CD4-positive, alpha-beta T cell treated with Interleukin-15 for 1 hour (primary cell): ENCODE measurements at regions not wholly inside any gene's neighbourhood (a gene's known extent, or its start where the extent isn't known, plus 50 kb on each side); places are given as distances from the start of the nearest gene placed in this dataset.
"Not testable (repeated sequence)": the region's sequence is repeated elsewhere in the genome, so short reads cannot be mapped to it uniquely, and the experiment has no call there.

Experiments
- DNase-seq: peaks from one replicate; pipeline ENCODE4 v3.0.0-alpha.2; 2020

GRCh38 chr3:153567556-153567955 is 405.5 kb downstream of the RAP2B start:
- DNase-seq: no peak

- DNase-seq: not testable (repeated sequence)
Observed at GRCh38 chr3:153570481-153570880, 408.5 kb downstream of the RAP2B start.

GRCh38 chr3:153572165-153572564 is 410.1 kb downstream of the RAP2B start:
- DNase-seq: no peak

- no peak for DNase-seq
Observed at GRCh38 chr3:153572654-153573053, 410.6 kb downstream of the RAP2B start.

DNA sequence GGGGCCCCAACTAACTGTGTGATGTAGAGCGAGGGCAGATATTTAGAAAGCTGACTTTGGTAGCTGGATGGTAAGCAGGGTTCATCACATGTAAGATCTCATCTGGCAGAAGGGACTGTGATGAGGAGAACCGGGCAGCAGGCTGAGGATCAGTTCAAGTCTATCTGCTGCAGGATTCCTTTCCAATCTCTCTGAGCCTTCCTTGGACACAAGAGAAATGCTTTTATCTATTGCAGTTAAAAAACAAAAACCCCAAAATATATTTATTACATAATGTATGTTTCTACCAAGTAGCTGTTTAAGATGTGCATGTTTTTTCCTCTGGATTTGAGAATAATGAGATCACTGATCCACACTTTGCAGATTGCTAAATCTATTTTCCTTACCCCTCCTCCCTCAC is 411.5 kb downstream of the RAP2B start:
- DNase-seq: no peak

GRCh38 chr3:153574445-153574844 is 412.4 kb downstream of the RAP2B start:
- no peak for DNase-seq

GRCh38 chr3:153577059-153577736 is 415.2 kb downstream of the RAP2B start:
- no peak for DNase-seq

DNA sequence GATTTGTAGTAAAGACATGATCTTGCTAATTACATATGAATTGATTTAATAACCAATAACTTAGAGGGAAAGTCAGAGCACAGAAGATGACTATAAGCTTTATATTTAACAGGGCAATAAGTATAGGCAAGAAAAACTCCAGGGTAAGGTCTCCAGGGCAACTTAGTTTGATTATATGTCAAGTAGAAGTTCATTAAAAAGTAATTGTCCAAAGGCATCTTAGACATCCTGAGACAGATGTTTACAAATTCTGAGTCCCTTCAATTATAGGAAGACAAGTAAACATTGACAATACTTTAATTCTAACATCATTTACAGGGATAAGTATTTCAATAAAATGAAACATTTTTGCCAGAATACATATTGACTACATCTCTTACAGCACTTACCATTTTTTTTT is 416.0 kb downstream of the RAP2B start:
- no peak for DNase-seq

- DNase-seq: no peak
Observed at GRCh38 chr3:153590051-153590450, 428.0 kb downstream of the RAP2B start.

DNA sequence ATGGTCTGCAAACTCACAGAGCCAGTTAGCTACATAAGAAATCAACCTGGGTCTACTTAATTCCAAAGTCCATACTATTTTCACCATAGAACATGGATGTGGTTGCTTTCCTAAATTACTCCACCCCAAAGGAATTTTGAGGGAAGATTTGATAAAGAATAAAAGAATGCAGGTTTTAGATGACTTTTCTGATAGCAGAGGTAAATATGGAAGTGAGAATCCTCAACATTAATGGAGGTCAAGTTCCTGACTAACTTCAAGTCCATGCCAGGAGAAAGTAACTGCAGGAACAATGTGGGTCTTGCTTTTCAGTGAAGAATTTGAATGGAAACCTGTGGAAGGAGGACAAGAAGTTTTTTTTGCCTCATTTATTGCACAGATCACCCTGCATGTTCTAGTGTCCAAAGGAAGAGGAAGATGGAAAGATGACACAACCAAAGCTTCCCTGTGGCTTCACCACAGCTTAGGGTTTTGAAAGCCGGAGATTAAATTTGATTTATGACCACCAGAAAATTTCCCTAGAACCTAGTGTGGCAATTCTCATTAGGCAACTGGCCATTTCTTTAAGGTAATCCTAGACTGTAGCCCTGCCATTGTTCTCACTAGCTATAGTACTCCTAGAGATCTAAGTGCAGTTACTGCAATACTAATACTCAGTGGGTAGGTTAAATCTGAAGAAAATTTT is 429.7 kb downstream of the RAP2B start:
- DNase-seq: no peak

DNA sequence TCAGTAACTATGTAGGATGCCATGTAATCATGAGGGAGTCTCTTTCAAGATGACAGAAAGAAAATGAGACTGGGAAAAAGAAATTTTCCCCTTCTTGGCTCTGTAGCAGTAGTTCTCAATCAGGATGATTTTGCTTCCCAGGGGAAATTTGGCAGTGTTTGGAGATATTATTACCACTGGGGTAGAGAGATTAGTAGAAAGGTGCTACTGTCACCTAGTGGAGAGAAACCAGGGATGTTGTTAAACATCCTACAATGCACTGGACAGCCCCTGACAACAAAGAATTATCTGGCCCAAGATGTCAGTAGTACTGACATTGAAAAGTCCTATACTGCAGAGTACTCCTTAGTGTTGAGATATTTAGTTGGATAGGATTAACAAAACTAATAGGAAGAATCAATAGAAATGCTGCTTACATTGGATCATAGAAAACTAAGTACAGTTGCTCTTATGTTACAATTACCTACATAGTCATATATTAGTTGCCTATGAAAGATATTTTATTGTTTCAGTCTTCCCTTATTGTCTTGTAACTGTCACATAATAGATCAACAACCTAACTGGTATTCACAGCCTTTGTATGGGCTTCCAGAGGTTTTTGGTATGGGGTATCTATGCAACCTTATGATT is 433.3 kb downstream of the RAP2B start:
- no peak for DNase-seq

GRCh38 chr3:153596401-153596800 is 434.4 kb downstream of the RAP2B start:
- DNase-seq: no peak

GRCh38 chr3:153599685-153600084 is 437.7 kb downstream of the RAP2B start:
- peak; percentile 16 for DNase-seq

GRCh38 chr3:153600896-153601295 is 438.9 kb downstream of the RAP2B start:
- DNase-seq: no peak

DNA sequence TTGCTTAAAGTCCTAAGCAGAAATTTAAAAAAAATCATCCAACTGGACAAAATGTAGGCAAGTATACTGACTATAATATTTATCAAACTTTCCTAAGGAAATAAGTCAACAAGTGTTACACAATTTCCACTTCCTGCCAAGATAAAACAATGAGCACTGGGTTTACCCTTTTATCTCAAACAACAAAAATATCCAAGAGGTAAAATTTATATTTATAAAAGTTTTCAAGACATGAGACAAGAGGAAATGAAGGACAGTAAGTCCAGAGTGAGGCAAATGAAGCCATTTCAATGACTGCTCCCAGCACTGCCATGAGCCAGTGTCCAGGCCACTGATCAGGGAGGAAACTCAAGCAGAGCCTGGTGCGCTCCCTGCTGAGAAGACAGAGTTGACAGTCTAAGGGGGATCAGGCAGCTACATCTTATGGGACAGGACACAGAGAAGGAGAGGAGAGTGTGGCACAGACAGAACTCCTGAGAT is 439.4 kb downstream of the RAP2B start:
- DNase-seq: no peak

GRCh38 chr3:153602801-153603200 is 440.8 kb downstream of the RAP2B start:
- no peak for DNase-seq

DNA sequence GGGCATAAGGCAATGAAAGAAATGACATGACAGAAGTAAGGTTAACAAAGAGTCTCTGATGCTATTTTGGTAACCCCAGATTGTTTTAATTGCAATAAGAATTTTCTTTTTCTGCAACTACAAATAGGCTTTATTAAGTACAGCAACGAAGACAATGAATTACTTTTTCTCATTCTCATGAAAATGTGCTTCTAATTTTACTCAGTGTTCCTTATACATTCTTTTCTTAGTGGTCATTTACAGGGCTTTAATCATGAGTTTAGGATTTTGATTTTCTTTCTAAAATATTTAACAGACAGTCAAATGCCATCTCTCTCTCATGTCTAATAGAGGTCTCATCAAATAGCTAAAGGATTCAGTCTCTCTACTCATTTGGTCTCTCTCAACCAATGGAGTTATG is 452.1 kb downstream of the RAP2B start:
- no peak for DNase-seq

- DNase-seq: no peak
Observed at GRCh38 chr3:153614563-153614962, 452.5 kb downstream of the RAP2B start.

DNA sequence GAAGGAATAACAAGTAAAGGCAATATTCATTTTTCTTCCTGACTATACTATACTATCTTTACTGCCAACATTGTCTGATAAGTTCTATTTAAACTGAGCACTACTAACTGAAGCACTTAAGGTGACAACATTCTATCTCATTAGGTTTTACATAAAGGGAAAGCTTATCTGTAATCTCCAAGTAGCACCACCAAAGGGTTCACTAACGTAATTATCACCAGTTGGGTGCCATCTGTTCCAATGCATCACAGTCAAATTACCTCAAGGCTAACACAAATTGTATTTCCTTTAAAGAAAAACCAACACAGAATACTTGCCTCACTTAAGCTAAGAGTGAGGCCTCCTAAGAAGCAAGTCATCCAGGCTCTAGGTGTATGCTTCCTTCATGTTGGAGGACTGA is 453.8 kb downstream of the RAP2B start:
- DNase-seq: no peak

- no peak for DNase-seq
Observed at GRCh38 chr3:153617463-153617862, 455.4 kb downstream of the RAP2B start.

- DNase-seq: no peak
Observed at GRCh38 chr3:153618176-153618575, 456.1 kb downstream of the RAP2B start.

DNA sequence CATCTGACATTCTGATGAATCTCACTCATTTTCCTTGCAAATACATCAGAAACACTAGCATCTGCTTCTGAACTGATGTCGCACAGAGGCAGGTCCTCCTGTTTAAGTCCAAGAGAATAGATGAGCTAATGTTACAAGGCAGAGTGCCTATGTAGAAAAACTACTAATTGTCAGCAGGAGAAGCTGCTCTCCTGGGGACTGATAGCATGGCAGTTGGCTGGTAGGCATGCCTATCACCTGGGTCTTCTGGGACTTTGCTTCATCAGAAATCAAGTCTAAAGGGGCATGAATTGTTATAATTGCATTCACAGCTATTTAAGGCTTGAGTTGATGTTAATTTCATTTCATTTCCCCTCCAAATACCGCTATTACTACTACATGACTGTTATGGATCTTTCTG is 457.2 kb downstream of the RAP2B start:
- no peak for DNase-seq

DNA sequence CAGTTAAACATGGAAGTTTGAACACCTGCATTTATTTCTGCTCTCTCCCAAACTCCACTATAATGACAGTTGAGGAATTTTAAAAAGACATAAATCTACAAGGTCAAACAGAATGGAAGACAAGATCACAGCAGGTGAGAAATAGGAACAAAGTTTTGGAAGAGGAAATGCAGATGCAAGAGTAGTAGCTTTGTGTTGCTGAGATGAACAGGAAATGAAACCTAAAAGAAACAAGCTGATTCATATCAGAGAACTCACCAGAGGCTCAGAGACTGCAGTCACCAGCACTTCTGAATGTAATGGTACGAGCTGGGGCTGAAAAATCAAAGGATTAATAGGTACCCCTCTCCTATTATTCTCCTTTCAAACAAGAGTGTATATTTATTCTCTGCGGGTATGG is 459.9 kb downstream of the RAP2B start:
- DNase-seq: no peak

DNA sequence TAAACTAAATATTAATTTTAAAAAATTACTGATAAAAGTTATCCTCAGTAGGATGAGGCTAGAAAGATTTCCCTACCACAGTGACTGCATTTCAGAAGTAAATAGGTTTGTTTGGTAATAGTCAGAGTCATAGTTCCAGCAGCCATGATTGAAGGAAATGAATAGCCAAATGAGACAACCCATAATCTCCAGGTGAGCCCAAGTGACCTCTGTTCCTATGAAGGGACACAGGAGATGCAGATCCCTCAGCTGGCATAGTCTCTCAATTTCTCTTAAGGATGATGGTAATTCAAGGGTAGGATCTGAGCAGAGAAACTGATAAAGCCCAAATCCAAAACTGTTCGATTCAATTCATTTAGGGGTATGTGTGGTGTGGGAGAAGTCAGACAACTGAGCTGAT is 461.8 kb downstream of the RAP2B start:
- DNase-seq: no peak
